Esophagus squamous epithelium (tissue), 5 donors: ENCODE measurements at regions not wholly inside any gene's neighbourhood (a gene's known extent, or its start where the extent isn't known, plus 50 kb on each side); places are given as distances from the start of the nearest gene placed in this dataset.
A peak's percentile ranks its signal among the peaks of the same experiment; 100 is the strongest.
"Not testable (repeated sequence)": the region's sequence is repeated elsewhere in the genome, so short reads cannot be mapped to it uniquely, and the experiment has no call there.

Experiments used
- DNase-seq: peaks from one replicate; lab custom pipeline; 2025; lab: John Stamatoyannopoulos, UW
- H3K27ac ChIP-seq, 4 donors: fragments of 200-600 bp; sonication (generic); one replicate each; pipeline ENCODE4 v1.5.1; 2016 to 2019; ENCODE audit warnings: mild to moderate bottlenecking in 1 of 4
- H3K27me3 ChIP-seq, 4 donors: fragments of 200-600 bp; sonication (generic); 1 replicate in 3 of 4; 2 replicates in 1 of 4; pipeline versions ENCODE4 v1.5.1 to v1.6.0; 2017 to 2021; ENCODE audit warnings: antibody characterized with exemption in 1 of 4
- H3K36me3 ChIP-seq, 3 donors: fragments of 200-600 bp; sonication (generic); one replicate each; pipeline ENCODE4 v1.5.1; 2016 to 2019
- H3K4me1 ChIP-seq, 3 donors: fragments of 200-600 bp; sonication (generic); one replicate each; pipeline ENCODE4 v1.5.1; 2017 to 2019
- H3K4me3 ChIP-seq, 4 donors: fragments of 200-600 bp; sonication (generic); 1 replicate in 3 of 4; 2 replicates in 1 of 4; pipeline ENCODE4 v1.5.1; 2016 to 2019; ENCODE audit warnings: mild to moderate bottlenecking in 2 of 4, moderate library complexity in 1 of 4
- H3K9me3 ChIP-seq, 3 donors: fragments of 200-600 bp; sonication (generic); one replicate each; pipeline ENCODE4 v1.5.1; 2016 to 2019
- CTCF ChIP-seq, 6 experiments: fragments of 450-650 bp in 4 of 6; fragments of 200-600 bp in 2 of 6; sonication (generic) in 2 of 6; IDR thresholded peaks; one replicate each; pipeline ENCODE4 v1.5.1; 2016 to 2019; ENCODE audit warnings: antibody characterized with exemption in 6 of 6, mild to moderate bottlenecking in 4 of 6, moderate library complexity in 4 of 6
- POLR2A ChIP-seq, 4 donors: fragments of 450-650 bp; IDR thresholded peaks; one replicate each; pipeline ENCODE4 v1.6.1; 2017; ENCODE audit warnings: antibody characterized with exemption in 4 of 4, mild to moderate bottlenecking in 4 of 4, moderate library complexity in 3 of 4
- WGBS, 2 donors: methylation state at CpG; one replicate each; pipeline ENCODE4 v1.1.5; 2018; 5-methylcytosine and 5-hydroxymethylcytosine counted together
- intact Hi-C: fragments of 100-400 bp; cut with DNase I; formaldehyde crosslinking; loops from one replicate; pipeline ENCODE4 v1.15.0; 2022
- donor health status: DM: yes; HTN: yes; CAD: no.

GRCh38 chr11:129640671-129641070, 175.0 kb upstream of the TMEM45B start:
- H3K27me3 ChIP-seq: no peaks in the 10 kb centered on the region
- WGBS, 2 donors: 46 to 67% methylated on average over 4 to 5 of the region's 5 CpGs
- intact Hi-C loops: no loop called here
- H3K27ac ChIP-seq: peak overlapping the region; percentile 21 to 90 (median 83)
- no peak for DNase-seq
- TF ChIP-seq POLR2A (IDR thresholded peaks at IDR 0.05) (no peak), CTCF (IDR thresholded peaks at IDR 0.05) (no peak)
- no peak overlapping the region for H3K4me3 ChIP-seq
- no peaks in the 10 kb centered on the region for H3K9me3 ChIP-seq
- no peaks in the 10 kb centered on the region for H3K36me3 ChIP-seq
- H3K4me1 ChIP-seq: peaks cover 4 to 91% (median 14%) of the 10 kb centered on the region in 3 donors

GRCh38 chr11:129643031-129643721, 172.5 kb upstream of the TMEM45B start:
- H3K27me3 ChIP-seq: no peaks in the 10 kb centered on the region
- peaks cover 4 to 72% (median 10%) of the 10 kb centered on the region in 3 donors for H3K4me1 ChIP-seq
- H3K27ac ChIP-seq: peak overlapping the region; percentile 79 to 90 (median 85)
- no peak for TF ChIP-seq CTCF (IDR thresholded peaks at IDR 0.05)
- TF ChIP-seq POLR2A (IDR thresholded peaks at IDR 0.05): no peak
- no peaks in the 10 kb centered on the region for H3K36me3 ChIP-seq
- no peak for DNase-seq
- 31 to 50% methylated on average over 5 to 6 of the region's 6 CpGs for WGBS, 2 donors
- H3K9me3 ChIP-seq: no peaks in the 10 kb centered on the region
- intact Hi-C loops: no loop called here
- H3K4me3 ChIP-seq: no peak overlapping the region

GRCh38 chr11:129644326-129644725, 171.3 kb upstream of the TMEM45B start:
- H3K4me1 ChIP-seq: peaks cover 4 to 61% (median 10%) of the 10 kb centered on the region in 3 donors
- no peaks in the 10 kb centered on the region for H3K36me3 ChIP-seq
- H3K4me3 ChIP-seq: no peak overlapping the region
- intact Hi-C loops: no loop called here
- no peak for TF ChIP-seq POLR2A (IDR thresholded peaks at IDR 0.05)
- TF ChIP-seq CTCF (IDR thresholded peaks at IDR 0.05): no peak
- no peaks in the 10 kb centered on the region for H3K27me3 ChIP-seq
- DNase-seq: no peak
- no peaks in the 10 kb centered on the region for H3K9me3 ChIP-seq
- 63 to 67% methylated on average over 3 of the region's 3 CpGs for WGBS, 2 donors
- H3K27ac ChIP-seq: peak overlapping the region; percentile 79 to 90 (median 85)

- Histone ChIP-seq H3K36me3 (no peaks in the 10 kb centered on the region), H3K27ac (no peak overlapping the region), H3K9me3 (no peaks in the 10 kb centered on the region), H3K4me1 (peaks cover 4 to 45% (median 4%) of the 10 kb centered on the region in 3 donors), H3K4me3 (no peak overlapping the region), H3K27me3 (no peaks in the 10 kb centered on the region)
- TF ChIP-seq POLR2A (IDR thresholded peaks at IDR 0.05) (no peak), CTCF (IDR thresholded peaks at IDR 0.05) (no peak)
- intact Hi-C loops: no loop called here
- no peak for DNase-seq
- WGBS, 2 donors: 61 to 86% methylated on average over 1 of the region's 1 CpG
Observed at GRCh38 chr11:129645943-129646342, 169.7 kb upstream of the TMEM45B start.

GRCh38 chr11:129650044-129650443, 165.6 kb upstream of the TMEM45B start:
- WGBS, 2 donors: 98% methylated on average over 4 of the region's 4 CpGs
- H3K4me3 ChIP-seq, intact Hi-C loops, H3K27me3 ChIP-seq, H3K27ac ChIP-seq, H3K36me3 ChIP-seq, DNase-seq: not testable (repeated sequence)
- Histone ChIP-seq H3K4me1 (peaks cover 0 to 25% (median 0%) of the 10 kb centered on the region in 3 donors), H3K9me3 (peaks cover 0 to 18% (median 6%) of the 10 kb centered on the region in 3 donors)
